ENCODE measurements at regions not wholly inside any gene's neighbourhood (a gene's known extent, or its start where the extent isn't known, plus 50 kb on each side); places are given as distances from the start of the nearest gene placed in this dataset.
"Not testable (repeated sequence)": the region's sequence is repeated elsewhere in the genome, so short reads cannot be mapped to it uniquely, and the experiment has no call there.

GRCh38 chr6:119760046-119760445 lies 410.5 kb upstream of the MAN1A1 start:
- DNase-seq: no peak

- DNase-seq: no peak
Observed at GRCh38 chr6:119758385-119758784, 408.8 kb upstream of the MAN1A1 start.

- no peak for DNase-seq
Observed at GRCh38 chr6:119757467-119757866, 407.9 kb upstream of the MAN1A1 start.

GRCh38 chr6:119749335-119749734 lies 399.8 kb upstream of the MAN1A1 start:
- no peak for DNase-seq

- not testable (repeated sequence) for DNase-seq
Observed at GRCh38 chr6:119748535-119748934, 399.0 kb upstream of the MAN1A1 start.

GRCh38 chr6:119742188-119742803 lies 392.7 kb upstream of the MAN1A1 start:
- DNase-seq: peak; percentile 47

- DNase-seq: no peak
Observed at GRCh38 chr6:119739769-119740168, 390.2 kb upstream of the MAN1A1 start.

- DNase-seq: no peak
Observed at GRCh38 chr6:119738425-119738824, 388.9 kb upstream of the MAN1A1 start.

GRCh38 chr6:119736296-119737021 lies 386.9 kb upstream of the MAN1A1 start:
- no peak for DNase-seq

GRCh38 chr6:119735530-119735929 lies 386.0 kb upstream of the MAN1A1 start:
- no peak for DNase-seq

- no peak for DNase-seq
Observed at GRCh38 chr6:119734227-119734626, 384.7 kb upstream of the MAN1A1 start.

GRCh38 chr6:119728935-119729334 lies 379.4 kb upstream of the MAN1A1 start:
- DNase-seq: no peak

- no peak for DNase-seq
Observed at GRCh38 chr6:119728220-119728750, 378.7 kb upstream of the MAN1A1 start.

GRCh38 chr6:119727504-119728219 lies 378.1 kb upstream of the MAN1A1 start:
- DNase-seq: no peak

- not testable (repeated sequence) for DNase-seq
Observed at GRCh38 chr6:119726912-119727311, 377.4 kb upstream of the MAN1A1 start.

- DNase-seq: no peak
Observed at GRCh38 chr6:119726086-119726485, 376.5 kb upstream of the MAN1A1 start.

GRCh38 chr6:119720160-119720559 lies 370.6 kb upstream of the MAN1A1 start:
- no peak for DNase-seq

- DNase-seq: no peak
Observed at GRCh38 chr6:119717942-119718341, 368.4 kb upstream of the MAN1A1 start.

GRCh38 chr6:119716668-119717270 lies 367.2 kb upstream of the MAN1A1 start:
- DNase-seq: no peak

GRCh38 chr6:119713903-119714302 lies 364.3 kb upstream of the MAN1A1 start:
- no peak for DNase-seq

GRCh38 chr6:119686644-119687043 lies 337.1 kb upstream of the MAN1A1 start:
- DNase-seq: no peak

- DNase-seq: no peak
Observed at GRCh38 chr6:119686240-119686639, 336.7 kb upstream of the MAN1A1 start.

- DNase-seq: no peak
Observed at GRCh38 chr6:119683671-119684070, 334.1 kb upstream of the MAN1A1 start.
